OCI-LY1 (cell line): ENCODE measurements at regions not wholly inside any gene's neighbourhood (a gene's known extent, or its start where the extent isn't known, plus 50 kb on each side); places are given as distances from the start of the nearest gene placed in this dataset.

ENCODE experiments used
- CTCF ChIP-seq: fragments of 200-600 bp; sonication (generic), shearing (Covaris generic); IDR thresholded peaks from 2 replicates; pipeline ENCODE4 v1.5.1; 2017; ENCODE audit warnings: mild to moderate bottlenecking, antibody characterized with exemption, low read length, moderate library complexity, mixed read lengths
- EZH2 ChIP-seq: fragments of 200-600 bp; sonication (generic), shearing (Covaris generic); IDR thresholded peaks from 2 replicates; pipeline ENCODE4 v1.8.0; 2017; ENCODE audit warnings: borderline replicate concordance, mixed run types, mild to moderate bottlenecking, antibody characterized with exemption, low read length, moderate library complexity, mixed read lengths

- TF ChIP-seq CTCF (no peak), EZH2 (no peak)
Observed at GRCh38 chr15:62279041-62279440, 114.0 kb upstream of the C2CD4B start.
